SU-DHL-6 (cell line): ENCODE measurements at regions not wholly inside any gene's neighbourhood (a gene's known extent, or its start where the extent isn't known, plus 50 kb on each side); places are given as distances from the start of the nearest gene placed in this dataset.

Experiments
- CTCF ChIP-seq: fragments of 200-600 bp; sonication (generic); IDR thresholded peaks from one replicate; pipeline ENCODE4 v1.5.1; 2017; ENCODE audit warnings: antibody characterized with exemption, mild to moderate bottlenecking, low read length, moderate library complexity; ENCODE audit not compliant: insufficient read depth, poor library complexity, severe bottlenecking
- EZH2phosphoT487 ChIP-seq: fragments of 200-600 bp; sonication (generic), shearing (Covaris generic); conservative IDR thresholded peaks from 2 replicates; pipeline ENCODE4 v1.6.1; 2018; ENCODE audit warnings: mild to moderate bottlenecking, antibody characterized with exemption, low read length, moderate library complexity, mixed read lengths

- TF ChIP-seq CTCF (no peak), EZH2phosphoT487 (no peak)
Measured at GRCh38 chr6:91600561-91600960, 1013.7 kb upstream of the MAP3K7 start.
